H9 (cell line): ENCODE measurements at regions not wholly inside any gene's neighbourhood (a gene's known extent, or its start where the extent isn't known, plus 50 kb on each side); places are given as distances from the start of the nearest gene placed in this dataset.

Source experiments
- DNase-seq: peaks from one replicate; pipeline ENCODE4 v3.0.0-alpha.2; 2017
- H2AFZ ChIP-seq: one replicate; pipeline ENCODE4 v1.6.1; 2013; ENCODE audit warnings: mild to moderate bottlenecking, low read length, control low read depth, moderate library complexity
- H2AK5ac ChIP-seq: 2 replicates; pipeline ENCODE4 v1.6.1; 2013; ENCODE audit warnings: low read length, control low read depth, mixed read lengths; ENCODE audit not compliant: insufficient read length
- H2BK120ac ChIP-seq: one replicate; pipeline ENCODE4 v1.6.1; 2013; ENCODE audit warnings: low read depth, mild to moderate bottlenecking, low read length, control low read depth, inconsistent platforms; ENCODE audit not compliant: poor library complexity, severe bottlenecking
- H2BK12ac ChIP-seq: 2 replicates; pipeline ENCODE4 v1.6.1; 2013; ENCODE audit warnings: low read length, control low read depth, mixed read lengths, low read depth; ENCODE audit not compliant: insufficient read length
- H2BK15ac ChIP-seq: 2 replicates; pipeline ENCODE4 v1.6.1; 2013; ENCODE audit warnings: low read depth, low read length, control low read depth
- H2BK20ac ChIP-seq: one replicate; pipeline ENCODE4 v1.6.1; 2013; ENCODE audit warnings: low read depth, mild to moderate bottlenecking, low read length, control low read depth, inconsistent platforms; ENCODE audit not compliant: poor library complexity, severe bottlenecking
- H2BK5ac ChIP-seq: 2 replicates; pipeline ENCODE4 v1.6.1; 2013; ENCODE audit warnings: low read length, control low read depth, mixed read lengths; ENCODE audit not compliant: insufficient read length
- H3K14ac ChIP-seq: 2 replicates; pipeline ENCODE4 v1.6.1; 2013; ENCODE audit warnings: low read length, control low read depth; ENCODE audit not compliant: insufficient read depth
- H3K18ac ChIP-seq: 2 replicates; pipeline ENCODE4 v1.6.1; 2013; ENCODE audit warnings: low read depth, mild to moderate bottlenecking, mixed read lengths, low read length, control low read depth; ENCODE audit not compliant: insufficient read length
- H3K23ac ChIP-seq: 2 replicates; pipeline ENCODE4 v1.6.1; 2013; ENCODE audit warnings: low read length, control low read depth, mixed read lengths, low read depth; ENCODE audit not compliant: insufficient read length
- H3K23me2 ChIP-seq: 2 replicates; pipeline ENCODE4 v1.6.1; 2013; ENCODE audit warnings: low read depth, mild to moderate bottlenecking, mixed read lengths, low read length, control low read depth; ENCODE audit not compliant: insufficient read length, poor library complexity, severe bottlenecking
- H3K27ac ChIP-seq: 2 replicates; pipeline ENCODE4 v1.5.1; 2013; ENCODE audit warnings: low read length, control low read depth, mixed read lengths, low read depth; ENCODE audit not compliant: insufficient read length
- H3K27me3 ChIP-seq: 2 replicates; pipeline ENCODE4 v1.6.1; 2013; ENCODE audit warnings: low read length, control low read depth, inconsistent platforms; ENCODE audit not compliant: insufficient read depth
- H3K4ac ChIP-seq: 2 replicates; pipeline ENCODE4 v1.6.1; 2013; ENCODE audit warnings: low read depth, mild to moderate bottlenecking, control low read depth, inconsistent platforms, low read length, moderate library complexity
- H3K4me1 ChIP-seq: 2 replicates; pipeline ENCODE4 v1.6.1; 2013; ENCODE audit warnings: low read length, control low read depth, inconsistent platforms; ENCODE audit not compliant: insufficient read depth
- H3K4me2 ChIP-seq: 2 replicates; pipeline ENCODE4 v1.6.1; 2013; ENCODE audit warnings: low read length, control low read depth, mixed read lengths; ENCODE audit not compliant: insufficient read length, insufficient read depth
- H3K56ac ChIP-seq: 2 replicates; pipeline ENCODE4 v1.6.1; 2013; ENCODE audit warnings: low read depth, mild to moderate bottlenecking, mixed read lengths, low read length, control low read depth; ENCODE audit not compliant: insufficient read length
- H3K79me1 ChIP-seq: 2 replicates; pipeline ENCODE4 v1.6.1; 2013; ENCODE audit warnings: low read depth, mild to moderate bottlenecking, moderate library complexity, low read length, control low read depth, inconsistent platforms; ENCODE audit not compliant: insufficient read depth, poor library complexity, severe bottlenecking
- H3K79me2 ChIP-seq: 2 replicates; pipeline ENCODE4 v1.6.1; 2013; ENCODE audit warnings: low read length, control low read depth, inconsistent platforms; ENCODE audit not compliant: insufficient read depth
- H3K9ac ChIP-seq: 2 replicates; pipeline ENCODE4 v1.6.1; 2013; ENCODE audit warnings: low read length, control low read depth, mixed read lengths; ENCODE audit not compliant: insufficient read length; ENCODE audit errors: extremely low read depth
- H3K9me3 ChIP-seq: one replicate; pipeline ENCODE4 v1.6.1; 2013; ENCODE audit warnings: low read depth, low read length, inconsistent platforms; ENCODE audit not compliant: control insufficient read depth
- H3T11ph ChIP-seq: one replicate; pipeline ENCODE4 v1.6.1; 2013; ENCODE audit warnings: mild to moderate bottlenecking, low read length, control low read depth, inconsistent platforms
- H4K20me1 ChIP-seq: one replicate; pipeline ENCODE4 v1.6.1; 2013; ENCODE audit not compliant: control insufficient read depth, insufficient read length, insufficient read depth
- H4K5ac ChIP-seq: 2 replicates; pipeline ENCODE4 v1.6.1; 2013; ENCODE audit warnings: low read depth, mild to moderate bottlenecking, mixed read lengths, low read length, control low read depth; ENCODE audit not compliant: insufficient read length
- H4K8ac ChIP-seq: replicated peaks from 2 replicates; pipeline ENCODE4 v1.6.1; 2013; ENCODE audit warnings: low read length, control low read depth, mixed read lengths, low read depth; ENCODE audit not compliant: insufficient read length
- H4K91ac ChIP-seq: 2 replicates; pipeline ENCODE4 v1.6.1; 2013; ENCODE audit warnings: low read depth, mild to moderate bottlenecking, moderate library complexity, mixed read lengths, low read length, control low read depth; ENCODE audit not compliant: insufficient read length
- H3K27ac Mint-ChIP-seq, 3 experiments: 2 replicates in 2 of 3; 3 replicates in 1 of 3; pipeline ENCODE4 v1.8.0; 2020 to 2021; ENCODE audit warnings: mixed read lengths in 3 of 3, mild to moderate bottlenecking in 1 of 3, moderate library complexity in 1 of 3
- H3K27me3 Mint-ChIP-seq: 2 replicates; pipeline ENCODE4 v1.8.0; 2021; ENCODE audit warnings: low read depth, mild to moderate bottlenecking, moderate library complexity, mixed read lengths
- H3K36me3 Mint-ChIP-seq, 3 experiments: 2 replicates in 2 of 3; 3 replicates in 1 of 3; pipeline ENCODE4 v1.8.0; 2020 to 2021; ENCODE audit warnings: low read depth in 3 of 3, mixed read lengths in 3 of 3; ENCODE audit not compliant: insufficient read depth in 1 of 3
- H3K4me1 Mint-ChIP-seq, 2 experiments: 2 replicates each; pipeline ENCODE4 v1.8.0; 2020; ENCODE audit warnings: mixed read lengths in 2 of 2
- H3K4me3 Mint-ChIP-seq, 2 experiments: 2 replicates in 1 of 2; 3 replicates in 1 of 2; pipeline ENCODE4 v1.8.0; 2020 to 2021; ENCODE audit warnings: mild to moderate bottlenecking in 2 of 2, mixed read lengths in 2 of 2, moderate library complexity in 1 of 2
- H3K9me3 Mint-ChIP-seq, 2 experiments: 2 replicates in 1 of 2; 3 replicates in 1 of 2; pipeline ENCODE4 v1.8.0; 2020; ENCODE audit warnings: mild to moderate bottlenecking in 2 of 2, mixed read lengths in 2 of 2, moderate library complexity in 1 of 2
- CTCF ChIP-seq: fragments of 200-600 bp; sonication (generic); conservative IDR thresholded peaks from 3 replicates; pipeline ENCODE4 v1.8.0; 2021; ENCODE audit warnings: antibody characterized with exemption, mild to moderate bottlenecking

DNA sequence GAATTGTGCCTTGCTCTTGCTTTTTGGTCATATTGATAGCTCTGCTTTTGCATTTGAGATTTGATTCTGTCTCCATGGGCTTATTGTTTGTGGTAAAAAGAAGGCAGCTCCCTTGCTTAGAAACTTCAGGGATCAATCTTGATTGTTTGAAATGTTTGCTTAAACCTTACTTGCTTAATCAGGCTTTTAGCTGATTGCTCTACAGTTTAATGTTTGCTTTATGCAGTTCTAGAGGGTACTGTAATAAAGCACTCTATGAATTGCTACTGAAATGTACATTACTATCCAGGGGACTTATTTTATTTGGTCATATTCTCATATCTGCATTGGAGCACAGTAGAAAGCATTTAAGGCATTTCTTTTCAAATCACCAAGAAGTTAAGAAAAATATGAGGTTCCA, 545.4 kb upstream of the HS3ST5 start:
- Histone ChIP-seq H3K79me2 (no peaks in the 10 kb centered on the region), H3K14ac (no peak overlapping the region), H4K8ac (no peak overlapping the region), H3K23me2 (no peaks in the 10 kb centered on the region), H2AK5ac (no peak overlapping the region), H3K27ac (no peak overlapping the region), H2BK12ac (no peak overlapping the region), H3K4ac (no peak overlapping the region), H3T11ph (no peak overlapping the region), H2BK120ac (no peak overlapping the region), H3K27me3 (no peaks in the 10 kb centered on the region), H3K9ac (no peak overlapping the region), H3K18ac (no peak overlapping the region), H4K20me1 (no peaks in the 10 kb centered on the region), H3K79me1 (no peaks in the 10 kb centered on the region), H3K23ac (no peak overlapping the region), H2AFZ (no peak overlapping the region), H4K91ac (no peak overlapping the region), H3K4me2 (no peak overlapping the region), H2BK20ac (no peak overlapping the region), H3K4me1 (no peaks in the 10 kb centered on the region), H4K5ac (no peak overlapping the region), H2BK5ac (no peak overlapping the region), H3K56ac (no peak overlapping the region), H3K9me3 (no peaks in the 10 kb centered on the region), H2BK15ac (no peak overlapping the region)
- Mint-ChIP-seq H3K27ac (no peak overlapping the region), H3K9me3 (peaks cover 3% of the 10 kb centered on the region in 2 experiments; a peak in 2 of 5 replicates), H3K27me3 (no peaks in the 10 kb centered on the region), H3K4me1 (no peaks in the 10 kb centered on the region), H3K36me3 (no peaks in the 10 kb centered on the region), H3K4me3 (no peak overlapping the region)
- no peak for DNase-seq
- no peak for TF ChIP-seq CTCF
